HG03060 (cell line): ENCODE measurements at regions not wholly inside any gene's neighbourhood (a gene's known extent, or its start where the extent isn't known, plus 50 kb on each side); places are given as distances from the start of the nearest gene placed in this dataset.
A peak's percentile ranks its signal among the peaks of the same experiment; 100 is the strongest.

Experiments used
- ATAC-seq: cut with Tn5 transposase; IDR thresholded peaks from one replicate; pipeline ENCODE4 v1.9.1; 2021; ENCODE audit warnings: low read depth, moderate number of reproducible peaks; ENCODE audit not compliant: unreplicated experiment

GRCh38 chr2:191556463-191556862, 121.5 kb upstream of the NABP1 start:
- ATAC-seq, result no peak

- no peak for ATAC-seq
Measured at GRCh38 chr2:191557841-191558240, 120.1 kb upstream of the NABP1 start.

- ATAC-seq, result no peak
Measured at GRCh38 chr2:191559569-191559968, 118.4 kb upstream of the NABP1 start.

- no peak for ATAC-seq
Measured at GRCh38 chr2:191560411-191560980, 117.4 kb upstream of the NABP1 start.

GRCh38 chr2:191565120-191565519, 112.8 kb upstream of the NABP1 start:
- no peak for ATAC-seq

- ATAC-seq, result peak; percentile 83
Measured at GRCh38 chr2:191565647-191566198, 112.2 kb upstream of the NABP1 start.

GRCh38 chr2:191566344-191566743, 111.6 kb upstream of the NABP1 start:
- no peak for ATAC-seq

GRCh38 chr2:191567206-191567605, 110.7 kb upstream of the NABP1 start:
- ATAC-seq, result no peak

GRCh38 chr2:191569025-191569424, 108.9 kb upstream of the NABP1 start:
- no peak for ATAC-seq

GRCh38 chr2:191571163-191571769, 106.7 kb upstream of the NABP1 start:
- ATAC-seq, result no peak

GRCh38 chr2:191572319-191572718, 105.6 kb upstream of the NABP1 start:
- ATAC-seq, result no peak

- ATAC-seq, result no peak
Measured at GRCh38 chr2:191573216-191573615, 104.7 kb upstream of the NABP1 start.

GRCh38 chr2:191574232-191574631, 103.7 kb upstream of the NABP1 start:
- no peak for ATAC-seq

GRCh38 chr2:191577605-191578004, 100.3 kb upstream of the NABP1 start:
- ATAC-seq, result no peak

GRCh38 chr2:191578031-191578430, 99.9 kb upstream of the NABP1 start:
- no peak for ATAC-seq

GRCh38 chr2:191580581-191580980, 97.4 kb upstream of the NABP1 start:
- no peak for ATAC-seq

- no peak for ATAC-seq
Measured at GRCh38 chr2:191581003-191581402, 96.9 kb upstream of the NABP1 start.

GRCh38 chr2:191582355-191582754, 95.6 kb upstream of the NABP1 start:
- ATAC-seq, result no peak

- ATAC-seq, result no peak
Measured at GRCh38 chr2:191591025-191591424, 86.9 kb upstream of the NABP1 start.

GRCh38 chr2:191593622-191594385, 84.1 kb upstream of the NABP1 start:
- no peak for ATAC-seq

- no peak for ATAC-seq
Measured at GRCh38 chr2:191597186-191597751, 80.7 kb upstream of the NABP1 start.
